ENCODE measurements at regions not wholly inside any gene's neighbourhood (a gene's known extent, or its start where the extent isn't known, plus 50 kb on each side); places are given as distances from the start of the nearest gene placed in this dataset.
"Not testable (repeated sequence)": the region's sequence is repeated elsewhere in the genome, so short reads cannot be mapped to it uniquely, and the experiment has no call there.

- no peak for DNase-seq
Measured at GRCh38 chr3:10628891-10629670, 123.7 kb upstream of the ATP2B2 start.

- DNase-seq = no peak
Measured at GRCh38 chr3:10629671-10630040, 124.3 kb upstream of the ATP2B2 start.

- DNase-seq = no peak
Measured at GRCh38 chr3:10631224-10631623, 125.8 kb upstream of the ATP2B2 start.

- DNase-seq = no peak
Measured at GRCh38 chr3:10632125-10632524, 126.7 kb upstream of the ATP2B2 start.

- DNase-seq = no peak
Measured at GRCh38 chr3:10632741-10633140, 127.4 kb upstream of the ATP2B2 start.

GRCh38 chr3:10635446-10636076 lies 130.2 kb upstream of the ATP2B2 start:
- DNase-seq = no peak

- no peak for DNase-seq
Measured at GRCh38 chr3:10637342-10637741, 132.0 kb upstream of the ATP2B2 start.

- DNase-seq = no peak
Measured at GRCh38 chr3:10638466-10638865, 133.1 kb upstream of the ATP2B2 start.

GRCh38 chr3:10641760-10642159 lies 136.4 kb upstream of the ATP2B2 start:
- DNase-seq = no peak

GRCh38 chr3:10644189-10644588 lies 138.8 kb upstream of the ATP2B2 start:
- no peak for DNase-seq

GRCh38 chr3:10645800-10646199 lies 140.4 kb upstream of the ATP2B2 start:
- no peak for DNase-seq

GRCh38 chr3:10646531-10647335 lies 141.3 kb upstream of the ATP2B2 start:
- DNase-seq = no peak

- no peak for DNase-seq
Measured at GRCh38 chr3:10647376-10647775, 142.0 kb upstream of the ATP2B2 start.

- no peak for DNase-seq
Measured at GRCh38 chr3:10648181-10648580, 142.8 kb upstream of the ATP2B2 start.

GRCh38 chr3:10649463-10649862 lies 144.1 kb upstream of the ATP2B2 start:
- DNase-seq = not testable (repeated sequence)

- DNase-seq = no peak
Measured at GRCh38 chr3:10651506-10651905, 146.1 kb upstream of the ATP2B2 start.

GRCh38 chr3:10653241-10653640 lies 147.9 kb upstream of the ATP2B2 start:
- no peak for DNase-seq

- no peak for DNase-seq
Measured at GRCh38 chr3:10653866-10654611, 148.7 kb upstream of the ATP2B2 start.

GRCh38 chr3:10655105-10655504 lies 149.7 kb upstream of the ATP2B2 start:
- no peak for DNase-seq

- not testable (repeated sequence) for DNase-seq
Measured at GRCh38 chr3:10657339-10657738, 152.0 kb upstream of the ATP2B2 start.

- no peak for DNase-seq
Measured at GRCh38 chr3:10665592-10665991, 150.4 kb upstream of the SLC6A11 start.

- DNase-seq = no peak
Measured at GRCh38 chr3:10666621-10667020, 149.4 kb upstream of the SLC6A11 start.

- DNase-seq = no peak
Measured at GRCh38 chr3:10667269-10667668, 148.8 kb upstream of the SLC6A11 start.

All from 8988T (cell line).